ENCODE measurements at regions not wholly inside any gene's neighbourhood (a gene's known extent, or its start where the extent isn't known, plus 50 kb on each side); places are given as distances from the start of the nearest gene placed in this dataset.

DNA sequence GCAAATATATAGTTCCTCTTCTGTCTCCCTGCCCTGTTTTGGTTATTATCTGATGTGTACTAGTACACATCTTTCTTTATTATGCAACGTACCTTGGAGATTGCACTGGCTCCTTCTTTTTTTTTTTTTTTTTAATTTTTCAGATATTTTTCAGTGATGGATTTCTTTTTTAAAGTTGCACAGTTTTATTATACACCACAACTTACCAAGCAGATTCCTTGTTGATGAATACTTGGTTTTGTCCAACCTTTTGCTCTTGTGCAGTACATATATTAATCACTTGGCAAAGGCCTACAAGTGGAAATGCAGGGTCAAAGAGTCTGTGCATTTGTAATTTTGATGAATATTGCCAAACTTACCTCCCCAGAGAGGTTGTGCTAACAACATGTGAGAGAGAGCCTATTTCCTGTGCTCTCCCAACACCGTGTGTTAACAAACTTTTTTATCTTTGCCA, 50.1 kb upstream of the RNF24 start:
- TF ChIP-seq, protein P1, sequence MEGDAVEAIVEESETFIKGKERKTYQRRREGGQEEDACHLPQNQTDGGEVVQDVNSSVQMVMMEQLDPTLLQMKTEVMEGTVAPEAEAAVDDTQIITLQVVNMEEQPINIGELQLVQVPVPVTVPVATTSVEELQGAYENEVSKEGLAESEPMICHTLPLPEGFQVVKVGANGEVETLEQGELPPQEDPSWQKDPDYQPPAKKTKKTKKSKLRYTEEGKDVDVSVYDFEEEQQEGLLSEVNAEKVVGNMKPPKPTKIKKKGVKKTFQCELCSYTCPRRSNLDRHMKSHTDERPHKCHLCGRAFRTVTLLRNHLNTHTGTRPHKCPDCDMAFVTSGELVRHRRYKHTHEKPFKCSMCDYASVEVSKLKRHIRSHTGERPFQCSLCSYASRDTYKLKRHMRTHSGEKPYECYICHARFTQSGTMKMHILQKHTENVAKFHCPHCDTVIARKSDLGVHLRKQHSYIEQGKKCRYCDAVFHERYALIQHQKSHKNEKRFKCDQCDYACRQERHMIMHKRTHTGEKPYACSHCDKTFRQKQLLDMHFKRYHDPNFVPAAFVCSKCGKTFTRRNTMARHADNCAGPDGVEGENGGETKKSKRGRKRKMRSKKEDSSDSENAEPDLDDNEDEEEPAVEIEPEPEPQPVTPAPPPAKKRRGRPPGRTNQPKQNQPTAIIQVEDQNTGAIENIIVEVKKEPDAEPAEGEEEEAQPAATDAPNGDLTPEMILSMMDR (IDR thresholded peaks at IDR 0.05; ENCODE audit: low read length), result no peak
- TF ChIP-seq EZH2 (optimal IDR thresholded peaks at IDR 0.05; ENCODE audit: low read depth, low read length), result no peak

Measured in MM.1S (cell line).